Vagina (tissue), 2 donors: ENCODE measurements at regions not wholly inside any gene's neighbourhood (a gene's known extent, or its start where the extent isn't known, plus 50 kb on each side); places are given as distances from the start of the nearest gene placed in this dataset.

Source experiments
- DNase-seq, 2 donors: peaks; one replicate each; pipeline ENCODE4 v3.0.0-alpha.2; 2017; ENCODE audit errors: extremely low spot score in 2 of 2
- H3K27ac ChIP-seq: fragments of 200-600 bp; sonication (generic); one replicate; pipeline ENCODE4 v1.5.1; 2019
- H3K27me3 ChIP-seq: fragments of 200-600 bp; sonication (generic); one replicate; pipeline ENCODE4 v1.5.1; 2019
- H3K36me3 ChIP-seq, 2 donors: fragments of 200-600 bp; sonication (generic); one replicate each; pipeline ENCODE4 v1.5.1; 2017 to 2019
- H3K4me1 ChIP-seq: fragments of 200-600 bp; sonication (generic); one replicate; pipeline ENCODE4 v1.5.1; 2019
- H3K4me3 ChIP-seq, 2 donors: fragments of 200-600 bp; sonication (generic); 1 replicate in 1 of 2; 2 replicates in 1 of 2; pipeline ENCODE4 v1.5.1; 2016 to 2019
- H3K9me3 ChIP-seq: fragments of 200-600 bp; sonication (generic); one replicate; pipeline ENCODE4 v1.5.1; 2019
- CTCF ChIP-seq, 3 experiments: fragments of 450-650 bp in 2 of 3; fragments of 200-600 bp in 1 of 3; sonication (generic) in 1 of 3; IDR thresholded peaks; one replicate each; pipeline ENCODE4 v1.5.1; 2017 to 2019; ENCODE audit warnings: antibody characterized with exemption in 3 of 3, mild to moderate bottlenecking in 2 of 3, moderate library complexity in 2 of 3
- POLR2A ChIP-seq, 2 donors: fragments of 450-650 bp; IDR thresholded peaks; one replicate each; pipeline ENCODE4 v1.6.1; 2017; ENCODE audit warnings: antibody characterized with exemption in 2 of 2, mild to moderate bottlenecking in 2 of 2, moderate library complexity in 2 of 2
- POLR2AphosphoS5 ChIP-seq, 2 donors: sonication (generic); formaldehyde crosslinking; IDR thresholded peaks; one replicate each; pipeline ENCODE4 v1.9.0; 2017; ENCODE audit warnings: antibody characterized with exemption in 2 of 2, mild to moderate bottlenecking in 2 of 2, low read depth in 1 of 2; ENCODE audit not compliant: insufficient read depth in 1 of 2
- intact Hi-C: fragments of 100-400 bp; cut with DNase I; formaldehyde crosslinking; loops from one replicate; pipeline ENCODE4 v1.15.1; 2023

DNA sequence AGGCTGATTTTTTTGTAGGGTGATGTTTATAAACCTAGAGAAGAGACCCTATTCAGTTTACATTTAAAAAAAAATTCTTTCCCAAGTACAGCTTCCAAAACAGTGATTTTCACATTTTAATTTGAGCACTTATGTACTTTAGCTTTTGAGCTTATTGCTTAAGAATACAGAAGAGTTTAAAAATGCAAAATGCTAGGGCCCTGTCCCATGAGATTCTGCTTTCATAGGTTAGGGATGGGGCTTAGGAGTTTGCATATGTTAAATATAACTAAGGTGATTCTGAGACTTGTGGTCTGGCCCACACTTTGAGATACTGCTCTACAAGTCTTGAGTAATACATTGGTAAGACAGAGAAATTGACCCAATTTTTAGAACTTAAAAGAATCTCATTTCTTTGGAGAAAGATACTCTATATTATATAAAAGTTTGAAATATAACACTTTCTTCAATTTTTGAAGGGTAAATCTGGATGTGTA lies 137.3 kb upstream of the CWC22 start:
- Histone ChIP-seq H3K36me3 (no peaks in the 10 kb centered on the region), H3K27me3 (no peaks in the 10 kb centered on the region), H3K4me3 (no peak overlapping the region), H3K27ac (no peak overlapping the region), H3K4me1 (no peaks in the 10 kb centered on the region), H3K9me3 (no peaks in the 10 kb centered on the region)
- TF ChIP-seq POLR2A (IDR thresholded peaks at IDR 0.05) (no peak), CTCF (IDR thresholded peaks at IDR 0.05) (no peak)
- intact Hi-C loops = no loop called here
- DNase-seq = no peak

GRCh38 chr2:180143633-180144337 lies 136.7 kb upstream of the CWC22 start:
- no peaks in the 10 kb centered on the region for H3K27me3 ChIP-seq
- no peak for DNase-seq
- H3K9me3 ChIP-seq = no peaks in the 10 kb centered on the region
- H3K27ac ChIP-seq = no peak overlapping the region
- no peaks in the 10 kb centered on the region for H3K36me3 ChIP-seq
- no peak overlapping the region for H3K4me3 ChIP-seq
- intact Hi-C loops = no loop called here
- H3K4me1 ChIP-seq = no peaks in the 10 kb centered on the region
- no peak for TF ChIP-seq POLR2AphosphoS5 (IDR thresholded peaks at IDR 0.05; ENCODE audit: insufficient read depth in 1 of 2, low read depth in 1 of 2)
- TF ChIP-seq POLR2A (IDR thresholded peaks at IDR 0.05) = no peak
- no peak for TF ChIP-seq CTCF (IDR thresholded peaks at IDR 0.05)

DNA sequence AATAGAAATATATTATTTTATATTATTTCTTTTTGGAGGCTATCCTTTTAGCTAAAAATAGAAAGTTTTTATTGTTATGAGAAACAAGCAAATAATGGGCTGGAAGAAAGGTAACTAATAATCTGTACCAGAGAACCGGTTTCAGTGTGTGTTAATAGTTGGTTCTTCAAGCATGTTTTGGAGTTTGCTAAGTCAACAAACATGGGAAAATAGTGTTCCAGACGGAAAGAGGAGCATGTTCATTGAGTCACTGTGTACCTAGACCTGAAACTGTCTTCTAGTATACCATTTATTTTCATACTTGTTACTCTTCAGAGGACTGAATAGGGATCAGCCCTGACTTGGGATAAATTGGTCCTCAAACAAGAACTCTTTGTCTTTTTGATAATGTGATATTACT lies 134.5 kb upstream of the CWC22 start:
- Histone ChIP-seq H3K27me3 (no peaks in the 10 kb centered on the region), H3K9me3 (no peaks in the 10 kb centered on the region), H3K4me3 (no peak overlapping the region), H3K36me3 (no peaks in the 10 kb centered on the region), H3K27ac (no peak overlapping the region), H3K4me1 (no peaks in the 10 kb centered on the region)
- no peak for DNase-seq
- TF ChIP-seq POLR2A (IDR thresholded peaks at IDR 0.05) = no peak
- TF ChIP-seq POLR2AphosphoS5 (IDR thresholded peaks at IDR 0.05; ENCODE audit: insufficient read depth in 1 of 2, low read depth in 1 of 2) = no peak
- no peak for TF ChIP-seq CTCF (IDR thresholded peaks at IDR 0.05)
- intact Hi-C loops = no loop called here

- no peaks in the 10 kb centered on the region for H3K36me3 ChIP-seq
- H3K4me3 ChIP-seq = no peak overlapping the region
- H3K27me3 ChIP-seq = no peaks in the 10 kb centered on the region
- intact Hi-C loops = no loop called here
- no peaks in the 10 kb centered on the region for H3K4me1 ChIP-seq
- DNase-seq = no peak
- H3K9me3 ChIP-seq = no peaks in the 10 kb centered on the region
- TF ChIP-seq POLR2A (IDR thresholded peaks at IDR 0.05) (no peak), CTCF (IDR thresholded peaks at IDR 0.05) (no peak), POLR2AphosphoS5 (IDR thresholded peaks at IDR 0.05; ENCODE audit: insufficient read depth in 1 of 2, low read depth in 1 of 2) (no peak)
- no peak overlapping the region for H3K27ac ChIP-seq
Measured at GRCh38 chr2:180133736-180134135, 126.6 kb upstream of the CWC22 start.

DNA sequence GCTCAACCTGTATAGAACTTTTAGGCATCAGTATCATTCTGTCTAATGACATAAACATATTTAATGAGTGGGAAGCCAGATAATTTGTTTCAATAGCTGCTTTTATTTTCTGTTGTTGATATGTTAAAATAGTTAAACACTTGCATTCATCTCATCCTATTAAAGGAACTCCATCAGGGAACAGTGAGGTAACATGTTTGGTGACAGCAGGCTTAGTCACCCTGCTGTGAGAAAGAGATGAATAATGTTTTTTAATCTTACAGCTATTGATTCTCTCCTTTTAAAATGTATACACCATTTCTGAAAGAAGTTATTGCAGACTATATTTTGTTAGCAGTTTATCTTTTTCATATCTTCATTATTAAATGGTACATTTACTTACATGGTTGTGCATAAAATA lies 123.3 kb upstream of the CWC22 start:
- TF ChIP-seq POLR2AphosphoS5 (IDR thresholded peaks at IDR 0.05; ENCODE audit: insufficient read depth in 1 of 2, low read depth in 1 of 2) (no peak), CTCF (IDR thresholded peaks at IDR 0.05) (no peak), POLR2A (IDR thresholded peaks at IDR 0.05) (no peak)
- no peak for DNase-seq
- no peaks in the 10 kb centered on the region for H3K27me3 ChIP-seq
- H3K27ac ChIP-seq = no peak overlapping the region
- H3K36me3 ChIP-seq = no peaks in the 10 kb centered on the region
- peaks cover 7% of the 10 kb centered on the region for H3K4me1 ChIP-seq
- H3K4me3 ChIP-seq = no peak overlapping the region
- H3K9me3 ChIP-seq = no peaks in the 10 kb centered on the region
- intact Hi-C loops = no loop called here
